IPS DF 4.7 (cell line): ENCODE measurements at regions not wholly inside any gene's neighbourhood (a gene's known extent, or its start where the extent isn't known, plus 50 kb on each side); places are given as distances from the start of the nearest gene placed in this dataset.
"Not testable (repeated sequence)": the region's sequence is repeated elsewhere in the genome, so short reads cannot be mapped to it uniquely, and the experiment has no call there.

Source experiments
- DNase-seq: peaks from one replicate; pipeline ENCODE4 v3.0.0-alpha.2; 2013; ENCODE audit warnings: low spot score; ENCODE audit errors: extremely low read depth

DNA sequence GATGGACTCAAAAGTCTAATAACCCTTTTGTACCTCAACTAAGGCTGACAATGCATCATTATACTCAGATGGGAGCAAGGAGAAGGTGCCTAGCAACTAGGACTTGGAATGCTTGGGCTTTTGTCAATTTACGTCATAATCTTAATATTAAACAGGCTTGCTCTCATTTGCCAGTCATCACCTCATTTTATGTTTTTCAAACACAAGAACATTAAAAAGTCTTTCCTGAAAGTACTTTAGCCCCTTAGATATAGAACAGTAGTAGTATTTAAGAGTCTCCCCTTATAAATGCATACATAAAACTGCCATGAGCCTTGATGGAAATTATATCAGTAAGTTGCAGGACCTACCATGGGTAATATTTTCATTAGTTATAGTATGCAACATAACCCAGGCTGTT, 150.7 kb upstream of the INTU start:
- DNase-seq = no peak

GRCh38 chr4:127484117-127484516, 148.6 kb upstream of the INTU start:
- no peak for DNase-seq

GRCh38 chr4:127486248-127486647, 146.5 kb upstream of the INTU start:
- no peak for DNase-seq

- DNase-seq = no peak
Measured at GRCh38 chr4:127491571-127491970, 141.2 kb upstream of the INTU start.

DNA sequence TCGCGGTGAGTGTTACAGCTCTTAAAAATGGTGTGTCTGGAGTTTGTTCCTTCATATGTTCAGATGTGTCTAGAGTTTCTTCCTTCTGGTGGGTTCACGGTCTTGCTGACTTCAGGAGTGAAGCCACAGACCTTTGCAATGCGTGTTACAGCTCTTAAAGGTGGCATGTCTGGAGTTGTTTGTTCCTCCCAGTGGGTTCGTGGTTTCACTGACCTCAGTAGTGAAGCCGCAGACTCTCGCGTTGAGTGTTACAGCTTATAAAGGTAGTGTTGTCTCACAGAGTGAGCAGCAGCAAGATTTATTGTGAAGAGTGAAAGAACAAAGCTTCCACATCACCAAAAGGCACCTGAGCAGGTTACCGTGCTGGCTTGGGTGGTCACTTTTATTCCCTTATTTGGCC, 135.9 kb upstream of the INTU start:
- not testable (repeated sequence) for DNase-seq

DNA sequence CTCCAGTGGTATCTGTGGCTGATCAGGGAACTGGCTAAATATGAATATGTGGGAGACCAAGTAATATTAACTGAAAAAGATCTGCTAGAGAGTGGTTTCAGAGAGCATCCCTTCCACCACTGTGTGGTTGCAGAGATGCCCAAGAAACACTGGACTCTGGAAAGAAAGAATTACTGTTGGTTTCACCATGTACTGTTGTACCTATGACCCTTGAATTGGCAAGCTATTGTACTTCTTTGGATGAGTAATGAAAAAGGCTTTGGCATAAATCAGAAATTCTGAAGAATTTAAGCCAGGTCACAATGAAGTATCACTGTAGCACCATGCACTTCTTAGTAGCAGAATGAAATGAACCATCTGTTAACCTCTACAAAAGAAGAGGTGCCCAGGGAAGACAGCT, 134.4 kb upstream of the INTU start:
- no peak for DNase-seq

GRCh38 chr4:127500242-127500641, 132.5 kb upstream of the INTU start:
- no peak for DNase-seq

- no peak for DNase-seq
Measured at GRCh38 chr4:127501103-127501502, 131.7 kb upstream of the INTU start.

DNA sequence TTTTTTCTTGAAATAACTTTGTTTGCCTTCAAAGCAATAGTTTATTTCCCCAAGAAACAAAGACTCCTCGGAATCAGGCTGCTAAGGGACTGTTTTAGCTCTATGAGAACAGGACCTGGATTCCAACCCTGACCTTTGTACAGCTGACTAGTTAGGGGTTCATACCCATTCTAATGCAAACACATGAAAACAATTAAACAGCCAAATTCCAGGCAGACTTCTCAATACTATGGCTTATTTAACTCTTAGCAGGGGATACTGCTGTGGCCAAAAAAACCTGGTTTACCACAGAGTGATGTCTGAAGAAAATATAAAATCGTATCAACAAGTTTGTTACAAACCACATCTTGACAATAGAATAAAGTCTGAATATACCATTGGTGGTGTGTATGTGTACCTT, 129.6 kb upstream of the INTU start:
- no peak for DNase-seq

GRCh38 chr4:127505203-127505602, 127.6 kb upstream of the INTU start:
- DNase-seq = no peak

GRCh38 chr4:127506283-127506682, 126.5 kb upstream of the INTU start:
- DNase-seq = no peak

GRCh38 chr4:127509155-127509554, 123.6 kb upstream of the INTU start:
- DNase-seq = no peak

- DNase-seq = not testable (repeated sequence)
Measured at GRCh38 chr4:127512672-127513071, 120.1 kb upstream of the INTU start.

DNA sequence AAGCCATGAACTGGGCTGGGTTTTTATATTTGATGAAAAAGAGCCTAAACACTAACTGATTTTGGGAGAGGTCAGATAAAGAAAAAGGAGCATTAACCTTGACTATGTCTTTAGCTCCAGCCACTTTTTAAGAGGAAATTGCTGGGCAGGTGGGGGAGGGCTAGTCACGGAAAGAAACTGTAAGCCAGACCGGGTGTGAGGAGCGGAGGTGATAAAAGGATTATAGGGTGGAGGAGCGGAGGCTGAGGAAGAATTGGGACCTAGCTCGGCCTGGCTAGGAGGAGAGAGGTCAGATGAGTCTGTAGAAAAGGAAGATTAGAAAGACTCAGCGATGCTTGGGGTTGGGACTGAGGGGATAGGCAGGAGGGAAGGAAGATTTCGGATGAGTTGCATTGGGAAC, 117.5 kb upstream of the INTU start:
- DNase-seq = not testable (repeated sequence)

DNA sequence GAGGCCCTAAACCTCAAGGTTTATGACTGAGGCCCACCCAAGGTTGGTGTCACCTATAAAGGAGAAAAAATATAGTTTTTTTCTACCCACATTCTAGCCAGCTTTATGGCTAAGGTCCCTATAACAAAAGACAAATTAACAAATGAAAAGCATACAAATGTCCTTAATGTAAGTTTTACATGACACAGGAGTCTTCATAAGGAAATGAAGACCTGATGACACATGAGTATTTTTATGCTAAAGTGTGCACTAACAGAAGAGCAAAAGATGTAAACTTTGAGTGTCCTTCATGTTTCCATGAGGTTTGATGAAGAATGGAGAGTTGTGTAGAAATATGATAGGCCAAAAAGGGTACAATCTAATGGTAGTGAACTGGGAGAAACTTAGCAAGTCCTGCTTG, 114.7 kb upstream of the INTU start:
- no peak for DNase-seq

DNA sequence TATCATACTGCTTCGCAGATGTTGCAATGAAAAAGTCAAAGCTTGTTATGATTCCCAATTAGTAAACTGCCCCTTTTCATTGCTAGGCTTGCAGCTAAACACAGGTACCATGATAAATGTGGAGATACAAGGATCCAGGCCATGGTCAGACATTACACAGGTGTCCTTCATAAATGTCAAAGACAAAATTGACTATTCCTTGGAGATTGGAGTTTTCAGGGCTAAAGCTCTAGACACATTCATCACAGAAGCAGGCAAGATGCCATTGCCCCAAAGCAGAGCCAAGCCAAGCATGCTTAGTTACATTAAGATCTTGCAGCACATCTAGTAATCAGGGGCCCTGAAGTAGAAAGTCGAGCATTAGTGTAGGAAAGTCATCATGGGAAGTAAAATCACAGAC, 111.3 kb upstream of the INTU start:
- DNase-seq = no peak

- no peak for DNase-seq
Measured at GRCh38 chr4:127523369-127523768, 109.4 kb upstream of the INTU start.

GRCh38 chr4:127525608-127526007, 107.1 kb upstream of the INTU start:
- no peak for DNase-seq

DNA sequence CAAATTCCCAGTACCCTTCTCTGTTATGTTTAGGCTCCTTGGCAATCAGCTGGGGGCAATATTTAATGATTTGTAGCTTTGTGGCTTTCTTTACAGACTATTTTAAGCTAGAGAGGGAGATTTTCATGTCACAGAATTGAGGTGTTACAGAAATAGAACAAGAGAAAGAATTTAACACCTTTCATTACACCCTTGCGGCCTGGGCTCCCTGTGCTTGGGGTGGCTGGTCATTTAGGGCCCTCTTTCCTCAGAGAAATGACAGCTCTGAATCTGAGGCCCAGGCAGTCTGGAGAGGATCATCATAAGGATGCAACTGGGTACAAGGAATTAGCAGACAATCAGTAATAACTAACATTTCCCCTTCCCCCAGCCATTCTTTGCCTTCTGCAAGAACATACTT, 104.5 kb upstream of the INTU start:
- no peak for DNase-seq

GRCh38 chr4:127529879-127530278, 102.9 kb upstream of the INTU start:
- DNase-seq = not testable (repeated sequence)

GRCh38 chr4:127533028-127533700, 99.6 kb upstream of the INTU start:
- DNase-seq = no peak

DNA sequence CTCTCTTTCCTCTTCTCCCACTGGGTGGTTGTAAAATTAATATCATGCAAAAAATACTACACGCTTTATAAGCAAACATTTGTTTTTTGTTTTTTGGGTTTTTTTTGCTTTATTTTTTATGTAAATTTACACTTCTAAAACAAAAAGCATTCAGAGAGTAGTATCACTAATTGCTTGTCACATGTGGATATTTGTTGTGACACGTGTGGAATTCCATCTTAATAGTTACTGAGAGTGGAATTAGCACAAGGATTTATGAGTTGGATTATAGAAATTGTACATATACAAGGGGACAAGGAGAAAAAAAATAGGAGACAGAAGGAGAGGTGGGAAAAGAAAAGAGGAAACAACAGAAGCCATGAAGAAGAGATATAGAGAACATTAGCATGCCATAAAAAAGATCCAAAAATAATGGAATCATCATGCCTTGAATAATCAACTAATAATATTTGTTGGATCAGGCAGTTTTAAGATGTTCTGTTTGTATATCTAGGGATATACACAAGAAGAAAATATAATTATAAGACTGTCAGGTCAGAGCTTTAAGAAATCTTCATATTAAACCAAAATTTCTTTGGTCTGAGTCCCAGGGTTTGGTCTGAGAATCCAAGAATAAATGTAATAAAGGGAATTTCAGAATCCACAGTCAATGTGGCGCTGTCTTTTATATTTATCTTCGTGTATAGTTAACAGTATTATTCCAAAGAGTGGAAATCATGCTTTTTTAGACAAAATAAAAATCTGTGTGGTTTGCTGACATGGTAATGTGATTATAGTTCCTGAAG, 98.5 kb upstream of the INTU start:
- no peak for DNase-seq

- no peak for DNase-seq
Measured at GRCh38 chr4:127538016-127538415, 94.7 kb upstream of the INTU start.
